GM12865 (cell line): ENCODE measurements at regions not wholly inside any gene's neighbourhood (a gene's known extent, or its start where the extent isn't known, plus 50 kb on each side); places are given as distances from the start of the nearest gene placed in this dataset.
"Not testable (repeated sequence)": the region's sequence is repeated elsewhere in the genome, so short reads cannot be mapped to it uniquely, and the experiment has no call there.

Experiments used
- DNase-seq: peaks from one replicate; pipeline ENCODE4 v3.0.0; 2010; ENCODE audit warnings: low read depth
- H3K4me3 ChIP-seq: 2 replicates; pipeline ENCODE4 v1.5.1; 2011; ENCODE audit warnings: mild to moderate bottlenecking, low read depth, low read length, control low read depth
- TF ChIP-seq, protein P1 (sequence below): IDR thresholded peaks from 2 replicates; pipeline ENCODE4 v1.5.1; 2011; ENCODE audit warnings: low read length, control low read depth, low read depth, inconsistent platforms; ENCODE audit not compliant: insufficient read depth; ENCODE audit errors: missing control alignments

- DNase-seq = no peak
- TF ChIP-seq, protein P1, sequence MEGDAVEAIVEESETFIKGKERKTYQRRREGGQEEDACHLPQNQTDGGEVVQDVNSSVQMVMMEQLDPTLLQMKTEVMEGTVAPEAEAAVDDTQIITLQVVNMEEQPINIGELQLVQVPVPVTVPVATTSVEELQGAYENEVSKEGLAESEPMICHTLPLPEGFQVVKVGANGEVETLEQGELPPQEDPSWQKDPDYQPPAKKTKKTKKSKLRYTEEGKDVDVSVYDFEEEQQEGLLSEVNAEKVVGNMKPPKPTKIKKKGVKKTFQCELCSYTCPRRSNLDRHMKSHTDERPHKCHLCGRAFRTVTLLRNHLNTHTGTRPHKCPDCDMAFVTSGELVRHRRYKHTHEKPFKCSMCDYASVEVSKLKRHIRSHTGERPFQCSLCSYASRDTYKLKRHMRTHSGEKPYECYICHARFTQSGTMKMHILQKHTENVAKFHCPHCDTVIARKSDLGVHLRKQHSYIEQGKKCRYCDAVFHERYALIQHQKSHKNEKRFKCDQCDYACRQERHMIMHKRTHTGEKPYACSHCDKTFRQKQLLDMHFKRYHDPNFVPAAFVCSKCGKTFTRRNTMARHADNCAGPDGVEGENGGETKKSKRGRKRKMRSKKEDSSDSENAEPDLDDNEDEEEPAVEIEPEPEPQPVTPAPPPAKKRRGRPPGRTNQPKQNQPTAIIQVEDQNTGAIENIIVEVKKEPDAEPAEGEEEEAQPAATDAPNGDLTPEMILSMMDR = no peak
- H3K4me3 ChIP-seq = no peak overlapping the region
These were observed 501.6 kb upstream of the SMIM31 start for GRCh38 chr4:164252286-164252685.

DNA sequence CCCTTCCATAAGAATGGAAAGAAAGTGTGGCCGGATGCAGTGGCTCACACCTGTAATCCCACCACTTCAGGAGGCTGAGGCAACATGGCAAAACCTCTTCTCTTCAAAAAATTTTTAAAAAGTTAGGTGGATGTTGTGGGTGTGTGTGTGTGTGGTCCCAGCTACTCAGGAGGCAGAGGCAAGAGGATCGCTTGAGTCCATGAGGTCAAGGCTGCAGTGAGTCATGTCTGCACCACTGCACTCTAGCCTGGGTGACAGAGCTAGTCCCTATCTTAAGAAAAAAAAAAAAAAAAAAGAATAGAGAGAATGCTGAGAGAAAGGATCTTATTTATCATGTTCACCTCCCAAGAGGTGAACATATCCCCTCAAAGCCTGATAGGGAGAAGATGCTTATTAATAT is 492.1 kb upstream of the SMIM31 start:
- H3K4me3 ChIP-seq = no peak overlapping the region
- TF ChIP-seq, protein P1 = no peak
- no peak for DNase-seq

DNA sequence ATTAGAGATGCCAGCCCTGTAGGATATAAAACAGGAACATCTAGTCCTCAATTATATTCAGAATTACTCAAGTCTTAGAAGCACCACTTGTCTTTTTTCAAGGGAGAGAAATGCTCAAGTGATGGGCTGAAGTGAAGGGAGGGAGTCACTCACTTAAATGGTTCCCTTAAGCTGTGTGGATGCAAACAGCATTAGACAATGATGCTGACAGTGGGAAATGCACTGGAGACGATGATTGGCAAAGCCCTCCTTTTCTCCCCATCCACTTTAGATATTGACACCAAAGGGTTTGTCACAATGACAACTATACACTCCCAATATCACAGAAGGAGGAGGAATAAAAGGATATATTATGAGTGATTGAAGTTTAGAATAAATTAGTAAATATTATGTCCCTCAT is 491.4 kb upstream of the SMIM31 start:
- DNase-seq, H3K4me3 ChIP-seq: not testable (repeated sequence)

DNA sequence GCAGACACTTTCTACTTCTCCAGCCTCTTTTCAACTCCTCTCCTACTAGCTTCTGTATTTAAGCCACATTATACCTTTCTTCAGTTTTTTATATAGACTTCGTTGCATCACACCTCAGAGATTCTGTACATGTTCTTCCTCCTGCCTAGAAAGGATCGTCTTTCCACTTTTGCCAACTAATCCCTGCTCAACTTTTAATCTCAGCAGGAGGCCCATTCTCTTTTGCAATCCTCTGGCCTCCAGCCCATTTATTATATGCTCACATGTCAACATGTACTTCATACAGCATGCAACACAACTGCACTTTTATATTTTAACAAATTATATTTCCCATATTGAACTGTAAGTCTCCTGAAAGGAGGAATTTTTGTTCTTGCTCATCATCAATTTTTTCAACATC is 476.5 kb upstream of the SMIM31 start:
- DNase-seq, H3K4me3 ChIP-seq: not testable (repeated sequence)

- TF ChIP-seq, protein P1 = no peak
- no peak overlapping the region for H3K4me3 ChIP-seq
- DNase-seq = no peak
These were observed 466.8 kb upstream of the SMIM31 start for GRCh38 chr4:164287173-164287572.

- no peak for DNase-seq
- H3K4me3 ChIP-seq = no peak overlapping the region
These were observed 465.4 kb upstream of the SMIM31 start for GRCh38 chr4:164288578-164288977.

GRCh38 chr4:164293203-164293602 is 460.7 kb upstream of the SMIM31 start:
- no peak overlapping the region for H3K4me3 ChIP-seq
- TF ChIP-seq, protein P1 = no peak
- no peak for DNase-seq

More at GRCh38 chr4:164288578-164288977, 465.4 kb upstream of the SMIM31 start:
- TF ChIP-seq, protein P1 = no peak

DNA sequence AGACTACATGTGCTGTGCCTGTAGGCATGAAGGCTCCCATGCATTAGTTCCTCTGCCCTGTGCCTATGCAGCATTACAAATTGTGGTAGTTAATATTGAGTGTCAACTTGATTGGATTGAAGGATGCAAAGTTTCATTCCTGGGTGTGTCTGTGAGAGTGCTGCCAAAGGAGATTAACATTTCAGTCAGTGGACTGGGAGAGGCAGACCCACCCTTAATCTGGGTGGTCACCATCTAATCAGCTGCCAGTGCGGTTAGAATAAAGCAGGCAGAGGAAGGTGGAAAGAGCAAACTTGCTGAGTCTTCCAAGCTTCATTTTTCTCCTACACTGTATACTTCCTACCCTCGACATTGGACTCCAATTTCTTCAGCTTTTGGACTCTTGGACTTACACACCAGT is 460.2 kb upstream of the SMIM31 start:
- TF ChIP-seq, protein P1 = no peak
- no peak for DNase-seq
- no peak overlapping the region for H3K4me3 ChIP-seq
